SW480 (cell line): ENCODE measurements at regions not wholly inside any gene's neighbourhood (a gene's known extent, or its start where the extent isn't known, plus 50 kb on each side); places are given as distances from the start of the nearest gene placed in this dataset.
A peak's percentile ranks its signal among the peaks of the same experiment; 100 is the strongest.

Experiments
- DNase-seq: peaks from one replicate; pipeline ENCODE4 v3.0.0-alpha.2; 2016; ENCODE audit warnings: low spot score

DNA sequence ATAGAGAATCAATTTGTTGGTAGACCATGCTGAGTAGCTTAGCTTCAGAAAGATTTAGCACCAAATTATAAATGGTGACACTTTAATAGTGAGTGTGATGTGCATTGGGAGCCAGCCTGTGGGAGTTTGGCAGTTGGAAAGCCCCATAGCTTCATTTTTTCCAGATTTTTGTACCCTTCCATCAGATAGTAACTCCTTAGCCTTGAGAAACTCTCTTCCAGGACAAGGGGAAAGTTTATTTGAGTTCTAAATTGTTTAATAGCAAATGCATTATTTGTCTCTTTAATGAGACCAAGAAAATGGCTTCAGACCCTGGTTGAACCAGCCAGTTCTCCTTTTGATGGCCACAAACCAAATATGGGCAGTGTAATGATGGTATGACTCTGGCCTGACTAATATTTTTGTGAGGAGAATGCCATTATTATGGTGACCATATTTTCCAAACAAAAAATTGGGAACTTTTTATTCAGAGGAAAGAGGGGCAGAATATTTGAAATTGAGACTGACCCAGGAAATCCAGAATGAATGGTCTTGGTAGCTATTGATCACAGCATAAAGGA is 49.8 kb downstream of the PLCE1 start:
- no peak for DNase-seq

DNA sequence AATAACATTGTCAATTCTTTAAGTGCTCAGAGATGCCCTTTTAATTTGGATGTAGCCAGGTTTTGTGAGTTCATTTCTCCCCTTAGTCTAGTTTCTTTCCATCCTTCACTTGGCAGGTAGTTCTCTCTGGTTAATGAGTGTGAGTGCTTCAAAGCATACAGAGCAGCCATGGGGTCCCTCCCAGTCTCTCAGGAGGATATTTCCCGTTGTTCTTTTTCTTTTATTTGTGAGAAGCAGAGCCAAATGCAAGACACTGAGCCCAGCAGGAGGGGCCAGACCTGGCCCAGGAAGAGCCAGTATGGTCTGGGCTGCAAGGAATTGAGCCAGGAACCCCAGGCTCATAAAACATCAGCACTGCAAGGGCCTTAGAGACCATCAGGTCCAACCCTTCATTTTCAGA is 52.4 kb downstream of the PLCE1 start:
- DNase-seq: no peak

DNA sequence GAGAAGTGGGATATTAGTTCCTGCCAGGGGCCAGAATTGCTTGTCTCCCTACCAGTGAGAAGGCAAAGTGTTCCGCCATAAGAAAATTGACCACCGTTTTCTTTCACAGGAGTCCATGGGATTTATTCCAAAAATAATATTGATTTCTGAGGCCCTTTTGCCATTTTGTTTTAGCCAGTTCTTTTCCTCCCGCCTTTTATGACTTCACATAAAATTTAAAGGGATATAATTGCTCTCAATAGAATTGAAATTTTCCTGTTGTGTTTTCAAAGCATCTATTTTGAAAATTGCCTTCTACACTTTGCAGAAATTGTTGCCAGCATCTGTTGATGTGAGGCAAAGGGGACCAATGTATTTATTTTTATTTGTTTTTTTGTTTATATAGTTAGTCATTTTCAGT is 53.6 kb downstream of the PLCE1 start:
- no peak for DNase-seq

DNA sequence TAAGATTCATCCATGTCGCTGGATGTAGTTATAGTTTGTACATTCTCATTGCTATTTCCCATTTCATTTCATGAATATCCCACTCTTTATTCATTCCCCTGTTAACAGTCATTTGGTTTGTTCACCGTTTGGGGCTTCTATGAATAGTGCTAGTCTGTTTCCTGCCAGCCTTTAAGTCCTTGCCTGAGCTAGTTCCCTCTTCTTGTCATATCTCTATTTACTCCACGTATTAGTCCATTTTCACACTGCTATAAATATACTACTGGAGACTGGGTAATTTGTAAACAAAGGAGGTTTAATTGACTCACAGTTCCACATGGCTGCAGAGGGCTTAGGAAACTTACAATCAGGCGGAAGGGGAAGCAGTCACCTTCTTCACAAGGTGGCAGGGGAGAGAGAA is 56.2 kb downstream of the PLCE1 start:
- DNase-seq: no peak

DNA sequence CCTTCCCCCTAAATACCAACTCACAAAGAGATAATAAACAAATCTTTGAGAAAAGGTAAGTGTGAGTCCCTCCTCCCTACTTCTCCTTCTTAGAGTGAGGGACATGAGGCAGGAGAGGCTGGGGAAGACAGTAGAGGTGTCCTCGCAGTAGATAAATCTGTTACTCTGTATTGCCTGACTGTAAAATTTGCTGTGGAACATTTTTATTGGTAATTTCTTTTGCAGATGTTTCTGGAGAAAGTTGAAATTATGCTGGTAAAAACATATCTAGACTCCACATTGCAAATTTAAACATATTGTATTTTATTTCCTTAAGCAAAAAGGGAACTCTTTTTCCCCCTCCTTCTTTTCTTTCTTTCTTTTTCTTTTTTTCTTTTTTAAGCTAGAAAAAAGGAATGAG is 58.5 kb downstream of the PLCE1 start:
- no peak for DNase-seq

DNA sequence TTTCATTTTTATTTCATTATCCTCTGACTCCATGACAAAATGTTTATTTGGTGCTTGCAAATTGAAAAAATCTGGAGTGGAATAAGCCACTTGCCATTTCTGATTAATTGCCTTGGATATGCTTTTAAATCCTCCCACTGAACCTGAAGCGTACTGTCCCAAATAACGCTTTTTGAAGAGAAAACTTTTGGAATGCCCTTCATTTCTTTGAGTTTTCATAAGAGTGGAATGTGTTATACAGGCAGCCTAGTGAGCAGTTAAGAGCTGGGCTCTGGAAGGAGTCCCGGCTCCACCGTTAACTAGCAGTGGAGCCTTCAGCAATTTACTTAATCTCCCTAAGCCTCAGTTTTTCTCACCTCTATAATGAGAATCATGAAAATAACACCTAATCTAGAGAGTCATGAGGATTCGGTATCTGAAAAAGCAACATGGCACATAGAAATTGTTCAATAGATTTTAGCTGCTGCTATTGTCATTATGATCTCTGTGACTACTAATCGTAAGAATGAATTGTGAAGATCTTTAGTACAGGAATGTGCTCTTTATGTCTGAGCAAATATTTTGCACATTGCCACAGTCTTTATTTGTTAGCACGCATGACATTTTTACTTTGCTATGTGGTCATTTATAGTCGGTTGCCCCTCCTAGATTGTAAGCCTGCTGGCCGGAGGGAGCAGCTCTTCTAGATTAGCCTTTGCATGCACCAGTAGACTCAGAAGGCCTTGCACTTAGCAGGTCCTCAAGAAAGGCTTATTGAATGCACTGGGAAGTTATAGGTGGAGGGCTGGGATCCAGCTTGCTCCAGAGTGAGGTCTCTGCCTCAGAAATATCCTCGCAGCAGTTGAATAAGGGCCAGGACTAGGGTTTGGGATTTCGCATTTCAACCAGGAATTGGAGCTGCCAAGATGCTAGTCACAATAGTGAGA is 59.4 kb downstream of the PLCE1 start:
- DNase-seq: no peak

DNA sequence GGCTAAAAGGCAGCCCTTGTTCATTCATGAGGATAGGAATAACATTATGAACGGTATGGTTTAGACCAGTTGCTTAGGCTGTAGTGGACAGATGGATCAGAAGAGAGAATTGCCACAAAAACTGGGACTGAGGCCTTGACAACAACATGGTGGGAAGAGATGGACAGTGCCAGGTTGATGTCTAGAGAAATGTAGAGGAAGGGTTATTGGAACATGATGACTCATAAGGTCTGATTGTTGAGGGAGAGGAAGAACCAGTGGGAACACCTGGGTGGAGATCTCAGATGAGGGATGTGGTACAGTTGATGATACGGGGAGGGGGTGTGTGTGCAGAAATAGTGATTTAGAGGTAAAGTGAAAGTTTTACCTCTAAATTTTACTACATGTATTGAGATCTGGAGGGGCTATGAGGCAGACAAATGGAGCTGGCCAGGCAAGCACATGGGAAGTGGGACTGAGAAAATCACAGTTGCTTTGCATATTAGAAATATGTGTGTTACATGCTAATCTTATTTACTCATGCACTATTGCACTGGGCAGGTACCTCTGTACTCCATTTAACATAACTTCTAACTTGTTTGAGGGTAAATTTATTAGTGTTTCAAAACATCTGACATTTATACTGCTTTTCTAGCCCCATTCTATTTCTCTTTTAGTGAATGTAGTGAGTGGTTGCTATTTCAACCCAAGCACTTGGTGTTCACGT is 65.6 kb downstream of the PLCE1 start:
- no peak for DNase-seq

DNA sequence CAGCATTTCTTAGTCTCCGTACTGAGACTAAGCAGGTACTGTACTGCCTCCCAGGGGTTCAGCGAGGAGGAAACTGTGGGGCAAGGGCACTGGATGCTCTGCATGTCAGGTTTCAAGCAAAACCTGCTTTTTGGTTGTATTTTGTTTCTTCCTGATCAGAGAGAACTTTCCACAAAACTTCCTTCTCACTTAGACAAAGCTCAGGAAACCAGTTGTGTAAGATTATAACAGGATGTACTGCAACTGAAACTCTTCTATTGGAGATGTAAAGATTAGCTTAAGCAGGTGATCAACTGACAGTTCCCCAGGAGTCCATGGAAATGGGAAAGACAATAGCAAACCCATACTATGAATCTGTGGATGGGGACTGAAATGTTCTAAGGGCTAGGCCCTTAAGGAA is 67.3 kb downstream of the PLCE1 start:
- no peak for DNase-seq

DNA sequence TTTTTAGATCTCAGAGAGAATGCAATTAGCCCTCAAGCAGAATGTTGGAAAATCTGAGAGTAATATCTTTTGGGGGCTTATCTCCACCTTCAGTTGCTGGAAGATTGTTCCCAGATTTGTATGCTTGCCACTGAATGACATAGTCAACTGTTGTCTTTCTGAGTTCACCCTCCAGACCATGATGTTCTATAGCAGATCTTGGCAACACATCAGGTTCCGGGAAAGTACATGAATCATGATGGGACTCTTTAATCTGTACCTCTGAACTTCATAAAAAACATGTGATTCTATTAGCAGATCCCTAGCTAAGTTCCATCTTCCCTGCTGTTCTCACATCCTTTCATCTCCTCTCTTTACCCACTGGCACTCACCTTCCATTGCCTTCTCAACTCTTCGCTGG is 68.9 kb downstream of the PLCE1 start:
- DNase-seq: no peak

DNA sequence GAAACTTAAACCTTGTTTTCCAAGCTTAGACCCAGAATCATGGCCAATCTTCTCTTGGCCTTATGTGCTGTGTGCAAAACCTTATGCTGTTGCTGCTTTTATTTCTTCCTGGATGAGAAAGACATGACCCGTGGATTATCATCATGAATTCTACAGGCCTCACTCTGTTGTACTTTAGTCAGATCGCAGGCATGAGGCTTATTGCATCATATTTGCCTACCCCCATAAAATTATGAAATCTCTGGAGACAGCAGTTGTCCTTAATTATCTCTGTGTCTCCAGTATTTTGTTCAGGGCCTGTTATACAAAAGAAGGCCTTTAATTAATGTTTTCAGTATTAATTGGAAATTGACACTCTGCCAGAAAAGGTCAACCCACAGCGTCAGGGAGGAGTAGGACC is 71.6 kb downstream of the PLCE1 start:
- no peak for DNase-seq

DNA sequence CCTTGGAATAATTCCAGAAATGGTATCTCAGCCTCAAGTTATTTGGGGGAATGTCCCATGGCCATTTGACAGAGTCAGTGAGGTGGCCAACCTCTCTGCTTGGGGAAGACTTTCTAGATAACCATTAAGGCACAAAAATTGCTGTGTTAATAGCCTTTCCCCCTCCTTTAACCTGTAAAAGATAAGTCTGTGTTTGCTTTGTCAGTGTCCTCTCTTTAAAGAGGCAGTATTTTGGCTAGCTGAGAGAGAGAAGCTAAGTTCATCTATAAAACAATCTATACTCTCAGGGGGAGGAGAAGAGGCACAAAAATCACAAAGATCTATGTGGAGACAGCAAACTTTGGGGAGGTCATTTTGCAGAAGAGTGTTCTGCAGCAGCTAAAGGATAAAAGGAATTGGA is 72.1 kb downstream of the PLCE1 start:
- no peak for DNase-seq

DNA sequence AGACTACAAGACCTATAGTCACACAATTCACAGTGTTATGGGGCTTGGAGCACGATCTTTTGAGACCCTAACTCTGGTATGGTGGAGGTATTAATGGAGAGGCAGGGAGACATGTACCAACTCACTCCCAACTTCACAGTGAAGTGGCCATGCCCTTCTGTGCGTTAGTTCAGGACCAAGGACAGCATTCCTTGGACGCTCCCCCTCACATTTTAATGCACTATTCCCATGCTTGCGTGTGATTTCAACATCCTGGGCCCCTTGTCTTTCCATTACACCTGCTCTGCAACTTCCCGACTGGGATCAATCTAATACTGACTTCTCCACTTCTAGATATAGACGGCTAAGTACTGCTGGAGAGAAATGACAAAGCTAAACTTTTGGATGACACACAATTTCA is 72.7 kb downstream of the PLCE1 start:
- DNase-seq: peak; percentile 28

DNA sequence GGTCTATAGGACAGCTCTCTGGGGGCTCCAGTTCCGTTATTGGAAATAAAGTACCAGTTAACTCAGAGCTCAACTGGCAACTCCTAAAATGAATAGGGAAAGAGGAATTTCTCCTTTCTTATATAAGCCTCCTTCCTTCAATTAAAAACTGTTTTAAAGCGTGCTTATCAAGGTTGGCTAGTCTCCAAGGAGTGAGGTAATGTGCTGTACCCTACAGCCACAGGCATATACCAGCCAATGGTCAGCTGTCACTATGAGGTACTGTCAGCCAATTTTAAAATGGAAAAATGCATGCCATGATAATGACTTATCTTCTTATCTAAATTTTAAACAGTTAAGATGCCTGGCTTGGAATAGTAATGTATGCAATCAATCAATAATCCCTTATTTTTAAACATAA is 76.2 kb downstream of the PLCE1 start:
- DNase-seq: no peak

DNA sequence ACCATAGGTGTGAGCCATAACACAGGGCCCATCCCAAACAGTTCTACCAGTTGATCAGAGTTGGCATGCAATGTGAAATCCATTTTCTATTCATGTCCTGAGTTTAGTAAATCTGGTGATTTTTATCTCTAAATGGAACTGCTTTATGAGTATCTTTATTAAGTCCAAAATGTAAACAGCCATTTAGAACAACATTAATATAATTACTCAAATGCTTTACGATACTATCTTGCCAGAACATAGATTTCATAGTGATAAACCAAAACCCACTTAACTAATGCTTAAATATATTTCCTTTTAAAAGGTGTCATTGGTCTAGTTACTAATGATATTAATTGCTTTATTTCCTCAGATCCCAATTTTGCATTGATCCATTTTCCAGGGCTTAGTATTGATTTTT is 80.7 kb downstream of the PLCE1 start:
- no peak for DNase-seq

DNA sequence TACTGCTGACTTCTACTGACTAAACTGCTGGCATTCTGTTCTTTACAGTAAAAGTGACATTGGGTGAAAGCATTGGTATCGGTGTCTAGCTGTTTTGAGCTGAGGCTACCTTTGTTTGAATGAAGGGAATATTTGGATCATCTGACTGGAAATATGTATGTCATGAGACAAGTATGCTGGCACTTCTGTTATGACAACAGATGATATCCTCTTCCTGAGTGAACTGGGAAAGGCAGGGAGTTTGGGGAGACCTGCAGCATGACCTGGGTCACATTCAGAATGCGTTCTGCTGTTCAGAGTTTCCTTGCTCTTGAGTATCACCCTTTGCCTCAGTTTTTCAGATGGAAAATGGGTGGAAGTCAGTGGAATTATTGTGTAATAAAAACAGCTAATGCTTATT is 81.8 kb downstream of the PLCE1 start:
- DNase-seq: no peak

DNA sequence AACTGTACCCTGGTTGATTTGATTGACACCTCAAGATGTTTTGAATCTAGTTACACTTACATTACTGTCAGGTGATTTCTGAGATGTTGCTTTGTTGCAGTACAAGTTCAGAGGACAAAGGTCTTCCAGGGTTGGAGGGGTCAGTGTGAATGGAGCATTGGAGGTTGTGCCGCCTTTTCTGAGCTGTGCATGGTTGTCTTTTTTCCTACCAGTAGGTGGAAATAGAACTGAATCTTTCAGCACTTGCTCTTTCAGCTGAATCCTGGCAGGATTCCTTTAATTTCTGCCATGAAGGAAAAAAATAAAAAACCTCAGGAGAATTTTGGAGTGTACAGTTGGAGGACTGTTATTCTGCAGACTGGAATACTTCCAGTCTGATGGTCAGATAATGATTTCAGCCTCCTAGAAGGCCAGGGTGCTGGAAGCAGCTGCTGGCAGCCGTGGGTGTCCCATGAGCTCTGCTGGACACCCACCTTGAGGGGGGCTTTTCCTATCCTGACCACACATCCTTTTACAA is 82.7 kb downstream of the PLCE1 start:
- DNase-seq: peak; percentile 16

DNA sequence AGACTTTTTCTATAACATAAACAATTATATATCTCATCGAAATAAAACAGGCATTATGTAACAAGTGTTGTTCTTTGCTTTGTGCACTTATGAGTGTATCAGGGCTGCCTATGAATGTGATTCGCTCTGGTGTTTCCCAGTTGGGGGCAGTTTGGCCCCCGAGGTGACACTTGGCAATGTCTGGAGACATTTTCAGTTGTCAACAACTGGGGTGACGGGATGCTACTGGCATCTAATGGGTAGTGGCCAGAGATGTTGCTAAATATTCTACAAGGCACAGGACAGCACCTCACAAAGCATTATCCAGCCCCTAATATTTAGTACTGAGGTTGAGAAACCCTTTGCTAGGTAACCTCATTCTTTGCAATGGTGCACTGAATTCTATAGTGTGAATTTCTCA is 83.3 kb downstream of the PLCE1 start:
- DNase-seq: no peak

DNA sequence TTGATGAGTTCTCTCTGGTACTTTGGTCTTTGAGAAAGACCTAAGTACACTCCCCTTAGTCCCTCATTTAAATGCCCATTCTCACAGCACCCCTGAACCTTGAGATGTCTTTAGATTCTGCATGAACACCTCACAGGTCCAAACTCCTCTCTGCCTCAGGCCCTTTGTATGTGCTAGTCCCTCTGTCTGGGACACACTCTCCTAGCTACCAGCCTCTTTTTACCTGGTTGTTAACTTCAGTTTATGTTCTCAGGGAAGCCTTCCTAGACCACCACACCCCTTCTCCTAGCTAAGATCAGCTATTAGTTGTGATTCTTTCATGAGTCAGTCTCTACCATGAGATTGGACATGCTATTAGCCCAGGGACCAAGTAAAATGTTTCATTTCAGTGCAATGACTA is 86.4 kb downstream of the PLCE1 start:
- DNase-seq: no peak

DNA sequence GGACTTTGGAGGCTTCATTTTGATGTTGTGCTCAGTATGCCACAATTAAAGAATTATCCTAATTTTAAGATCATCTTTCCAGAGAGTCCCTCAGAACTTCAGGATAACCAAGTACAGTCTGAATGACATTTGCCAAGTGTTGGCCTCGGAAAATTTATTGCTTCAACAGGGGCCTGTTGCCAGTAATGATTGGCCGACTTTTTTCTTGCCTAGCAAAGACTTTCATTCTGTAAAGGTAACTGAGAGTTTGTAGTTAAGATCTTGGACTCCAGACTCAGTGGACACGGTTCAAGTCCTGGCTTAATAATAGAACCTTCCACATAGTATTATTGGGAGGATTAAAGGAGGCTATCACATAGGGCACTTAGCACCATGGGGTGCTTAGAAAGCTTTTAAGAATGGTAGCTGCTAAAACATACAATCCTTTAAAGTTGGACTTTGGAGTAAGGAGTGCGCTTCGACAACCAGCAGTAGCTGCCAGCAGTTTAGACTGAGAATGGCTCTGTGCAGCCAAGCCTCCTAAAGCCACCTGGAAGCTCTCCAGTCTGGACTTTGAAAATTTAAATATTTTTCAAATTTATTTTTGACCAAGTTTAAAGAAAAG is 90.0 kb downstream of the PLCE1 start:
- no peak for DNase-seq

DNA sequence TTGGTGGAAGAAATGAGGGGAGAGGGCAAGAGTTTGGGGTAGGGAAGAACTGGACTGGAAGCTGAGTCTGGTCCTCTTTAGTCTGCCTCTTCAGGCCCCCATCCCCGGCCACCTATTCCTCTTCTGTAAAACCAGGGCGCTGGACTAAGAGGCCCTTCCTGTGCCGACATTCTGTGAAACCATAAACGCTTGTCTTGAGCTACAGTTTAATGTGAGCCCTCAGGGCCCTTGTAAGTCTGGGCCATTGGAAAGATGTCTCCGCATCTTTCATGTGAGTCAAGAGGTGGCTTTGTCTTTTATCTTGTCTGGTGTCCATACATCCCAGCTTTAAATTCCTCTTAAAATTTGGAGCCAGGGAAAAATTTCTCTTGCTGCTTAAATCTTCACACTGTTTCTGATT is 90.6 kb downstream of the PLCE1 start:
- DNase-seq: no peak

DNA sequence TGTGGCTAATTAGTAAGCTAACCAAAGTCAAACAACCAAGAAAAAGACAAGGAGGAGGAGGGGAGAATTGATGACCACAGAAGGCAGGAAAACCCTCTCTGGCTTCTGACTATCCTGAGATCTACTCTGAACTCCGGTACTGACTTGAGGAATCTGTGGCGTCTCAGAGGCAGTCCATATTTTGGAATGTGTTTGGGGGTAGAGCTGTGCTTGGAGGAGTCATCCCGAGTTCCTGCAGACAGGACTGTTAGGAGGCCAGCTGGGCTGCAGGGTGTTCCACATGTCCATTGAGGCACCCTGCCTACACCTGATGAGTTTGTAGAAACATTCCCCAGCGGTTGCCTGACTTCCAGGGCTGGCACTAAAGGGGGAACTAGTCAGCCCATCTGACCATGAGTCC is 91.6 kb downstream of the PLCE1 start:
- DNase-seq: no peak

DNA sequence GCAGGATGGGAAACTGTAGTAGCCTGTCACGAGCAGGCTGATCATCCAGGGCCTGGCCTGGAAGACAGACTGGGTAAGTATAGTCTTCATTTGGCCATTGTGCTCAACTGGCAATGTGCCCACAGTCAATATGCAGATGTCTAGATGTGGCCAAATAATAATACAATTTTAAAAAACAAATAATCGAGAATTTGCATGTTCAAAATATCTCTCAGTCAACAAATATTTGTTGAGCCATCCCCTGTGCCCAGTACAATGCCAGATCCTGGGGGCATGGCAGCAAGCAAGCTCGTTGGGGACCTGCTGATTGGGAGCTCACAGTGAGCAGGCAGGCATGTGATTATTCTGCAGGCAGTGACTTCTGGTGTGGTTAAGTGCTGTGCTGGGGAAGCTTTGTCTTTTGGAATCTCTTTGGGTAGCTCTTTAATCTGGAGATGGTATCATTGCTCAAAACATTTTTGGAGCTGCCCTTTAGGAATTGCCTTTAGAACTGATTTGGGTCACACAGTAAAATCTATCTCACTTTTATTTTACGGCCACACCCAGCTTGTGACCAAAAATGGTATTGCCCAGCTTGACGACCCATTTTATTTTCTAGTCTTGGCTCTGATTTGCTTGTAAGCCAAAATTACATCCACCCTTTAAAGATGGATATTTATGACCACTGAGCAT is 92.2 kb downstream of the PLCE1 start:
- DNase-seq: no peak
